WI38 (cell line): ENCODE measurements at regions not wholly inside any gene's neighbourhood (a gene's known extent, or its start where the extent isn't known, plus 50 kb on each side); places are given as distances from the start of the nearest gene placed in this dataset.

Source experiments
- H3K4me3 ChIP-seq: 2 replicates; pipeline ENCODE4 v1.5.1; 2011; ENCODE audit warnings: low read depth, mild to moderate bottlenecking, control low read depth, low read length
- CTCF ChIP-seq: IDR thresholded peaks from 2 replicates; pipeline ENCODE4 v1.5.1; 2012; ENCODE audit warnings: low read depth, mild to moderate bottlenecking, control low read depth, low read length

GRCh38 chr3:146839727-146840375, 234.7 kb upstream of the PLSCR5 start:
- H3K4me3 ChIP-seq = no peak overlapping the region
- no peak for TF ChIP-seq CTCF

- TF ChIP-seq CTCF = no peak
- H3K4me3 ChIP-seq = no peak overlapping the region
Observed at GRCh38 chr3:146838221-146838620, 233.1 kb upstream of the PLSCR5 start.

DNA sequence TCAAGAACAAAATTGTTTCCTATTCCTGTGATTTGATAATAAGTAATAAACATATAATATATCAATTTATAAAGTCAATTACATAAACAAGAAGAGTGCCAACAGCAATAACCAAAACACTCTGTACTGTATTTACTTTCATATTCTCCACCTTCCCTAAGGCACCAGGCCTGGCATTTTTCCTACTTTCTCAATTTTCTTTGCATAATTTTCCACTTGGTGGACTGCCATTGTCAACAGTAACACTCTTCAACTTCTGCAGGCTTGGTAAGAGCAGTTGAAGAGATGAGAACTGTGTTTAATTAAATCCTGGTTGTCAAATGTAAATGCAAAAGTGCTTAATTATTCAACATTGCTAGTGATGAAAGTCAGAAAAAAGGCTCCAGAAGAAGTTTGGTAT, 229.8 kb upstream of the PLSCR5 start:
- no peak overlapping the region for H3K4me3 ChIP-seq
- no peak for TF ChIP-seq CTCF

DNA sequence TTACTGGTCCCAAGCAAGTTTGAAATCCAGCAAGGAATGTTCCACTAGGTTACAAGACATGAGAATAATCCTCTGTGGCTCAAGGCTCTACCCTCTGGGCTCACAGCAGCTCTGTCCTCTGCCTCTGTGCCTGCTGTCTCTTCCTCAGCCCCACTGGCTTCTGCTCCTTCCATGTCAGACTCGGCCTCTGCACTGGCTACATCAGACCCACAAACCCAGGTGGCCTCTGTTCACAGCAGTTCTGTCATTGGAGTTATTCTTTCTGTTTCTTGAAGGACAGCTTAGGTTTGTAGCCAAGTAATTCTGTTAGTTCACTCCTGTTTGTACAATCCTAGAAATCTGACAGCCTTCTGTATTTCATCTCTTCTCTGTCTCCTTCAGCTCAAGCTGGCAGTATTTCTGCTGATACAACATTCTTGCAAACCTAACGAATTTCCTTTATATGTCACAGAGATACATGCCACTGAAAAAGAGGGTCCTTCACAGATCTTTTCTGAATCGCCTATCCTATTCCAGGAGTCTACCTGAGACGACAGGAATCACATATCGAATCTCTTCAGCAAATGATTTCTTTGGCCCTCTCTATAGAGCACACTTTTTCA, 227.8 kb upstream of the PLSCR5 start:
- no peak overlapping the region for H3K4me3 ChIP-seq

GRCh38 chr3:146831659-146832058, 226.5 kb upstream of the PLSCR5 start:
- no peak for TF ChIP-seq CTCF
- H3K4me3 ChIP-seq = no peak overlapping the region

More for the DNA sequence above, 227.8 kb upstream of the PLSCR5 start:
- no peak for TF ChIP-seq CTCF

GRCh38 chr3:146830231-146830630, 225.1 kb upstream of the PLSCR5 start:
- no peak overlapping the region for H3K4me3 ChIP-seq
- TF ChIP-seq CTCF = no peak

DNA sequence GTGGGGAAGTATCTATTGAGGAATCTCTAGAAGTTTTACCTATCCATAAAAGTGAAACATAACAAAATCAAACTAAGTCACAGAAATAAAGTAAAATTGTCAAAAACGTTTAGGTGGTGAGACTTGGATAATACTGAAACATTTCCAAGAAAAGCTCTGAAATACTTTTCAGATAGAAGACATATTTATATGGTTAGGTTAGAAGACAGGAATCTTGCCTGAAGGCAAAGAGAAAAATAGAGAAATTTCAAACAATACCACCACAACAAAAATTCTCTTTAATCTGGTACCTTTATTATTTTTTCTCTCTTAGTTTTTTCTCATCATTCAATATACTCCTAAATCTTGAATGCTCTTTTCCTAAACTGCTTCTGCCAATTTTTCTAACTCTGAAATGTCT, 222.7 kb upstream of the PLSCR5 start:
- no peak overlapping the region for H3K4me3 ChIP-seq
- TF ChIP-seq CTCF = no peak
